ENCODE measurements at regions not wholly inside any gene's neighbourhood (a gene's known extent, or its start where the extent isn't known, plus 50 kb on each side); places are given as distances from the start of the nearest gene placed in this dataset.
"Not testable (repeated sequence)": the region's sequence is repeated elsewhere in the genome, so short reads cannot be mapped to it uniquely, and the experiment has no call there.

DNA sequence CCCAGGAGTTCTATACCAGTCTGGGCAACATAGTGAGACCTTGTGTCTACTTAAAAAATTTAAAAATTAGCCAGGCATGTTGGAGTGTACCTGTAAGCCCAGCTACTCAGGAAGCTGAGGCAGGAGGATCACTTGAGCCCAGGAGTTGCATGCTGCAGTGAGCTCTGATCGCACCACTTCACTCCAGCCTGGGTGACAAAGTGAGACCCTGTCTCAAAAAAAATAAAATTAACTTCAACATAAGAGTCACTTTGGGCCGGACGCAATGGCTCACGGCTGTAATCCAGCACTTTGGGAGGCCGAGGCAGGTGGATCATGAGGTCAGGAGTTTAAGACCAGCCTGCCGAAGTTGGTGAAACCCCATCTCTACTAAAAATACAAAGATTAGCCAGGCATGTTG lies 699.1 kb upstream of the AUTS2 start:
- TF ChIP-seq CTCF (conservative IDR thresholded peaks at IDR 0.05; ENCODE audit: low read depth, low read length); EZH2 (IDR thresholded peaks at IDR 0.05; ENCODE audit: borderline replicate concordance, low read depth, low read length, poor library complexity, severe bottlenecking): not testable (repeated sequence)

Data from A673 (cell line).